Stimulated activated CD4-positive, alpha-beta T cell treated with anti-CD3 and anti-CD28 coated beads, Interleukin-12 subunit alpha, Interleukin-12 subunit beta, amount 100 ng/mL, for 24 hours (primary cell): ENCODE measurements at regions not wholly inside any gene's neighbourhood (a gene's known extent, or its start where the extent isn't known, plus 50 kb on each side); places are given as distances from the start of the nearest gene placed in this dataset.

Experiments
- DNase-seq, 2 experiments: peaks; one replicate each; pipeline ENCODE4 v3.0.0-alpha.2; 2020; ENCODE audit warnings: low read depth in 2 of 2

GRCh38 chr14:24693353-24693737 is 59.4 kb upstream of the GZMB start:
- no peak for DNase-seq

DNA sequence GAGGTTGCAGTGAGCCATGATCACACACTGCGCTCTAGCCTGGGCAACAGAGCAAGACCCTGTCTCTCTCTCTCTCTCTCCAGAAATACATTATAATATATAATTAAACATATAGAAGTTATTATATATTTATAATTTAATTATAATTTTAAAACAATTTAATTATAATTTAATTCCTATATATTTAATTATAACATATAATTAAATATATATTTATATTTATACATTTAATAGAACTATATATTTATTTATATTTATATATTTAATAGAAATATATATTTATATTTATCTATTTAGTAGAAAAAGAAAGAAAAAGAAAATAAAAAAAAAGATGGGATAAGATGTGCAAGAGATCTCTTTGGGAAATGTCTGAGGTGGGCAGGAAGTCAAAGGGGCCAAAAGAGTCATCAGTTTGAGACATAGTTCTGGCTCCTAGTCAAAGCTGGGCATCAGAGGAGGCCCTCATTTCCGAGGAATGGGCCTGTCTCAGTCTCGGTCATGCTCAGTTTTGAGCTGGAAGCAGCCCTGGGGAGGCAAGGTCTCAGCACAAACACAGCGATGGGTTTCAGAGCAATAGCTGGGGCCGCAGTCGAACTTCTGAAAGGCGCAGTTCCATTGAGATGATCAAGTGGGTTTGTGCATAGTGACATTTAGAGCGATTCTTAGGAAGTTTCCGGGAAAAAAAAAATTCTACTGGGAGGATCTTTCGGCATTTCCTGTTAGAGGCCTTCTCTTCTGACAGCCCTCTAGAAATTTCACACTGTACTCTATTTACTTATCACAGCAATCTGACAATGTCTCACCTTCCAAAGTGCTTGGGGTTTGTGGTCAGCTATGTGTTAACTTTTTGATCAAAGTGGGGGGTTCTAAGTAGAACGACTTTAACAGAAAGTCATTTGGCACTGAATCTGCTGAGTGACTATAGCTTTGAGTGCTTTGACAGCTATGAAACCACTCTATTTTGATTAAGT is 58.7 kb upstream of the GZMB start:
- DNase-seq = no peak

GRCh38 chr14:24690492-24690891 is 56.5 kb upstream of the GZMB start:
- DNase-seq = no peak

- DNase-seq = no peak
Observed at GRCh38 chr14:24688030-24688658, 54.2 kb upstream of the GZMB start.
